HepG2 (cell line): ENCODE measurements at regions not wholly inside any gene's neighbourhood (a gene's known extent, or its start where the extent isn't known, plus 50 kb on each side); places are given as distances from the start of the nearest gene placed in this dataset.

Source experiments
- ATAC-seq: fragments of 200-7000 bp; cut with Tn5 transposase; 3 replicates; pipeline ENCODE4 v1.9.1; 2020; ENCODE audit warnings: mild to moderate bottlenecking, moderate library complexity
- BruUV-seq: library from RNA; stranded (reverse); fragments of 400-500 nt; replicated peaks from 2 replicates; lab custom pipeline; 2021; lab: Mats Ljungman, UMichigan
- CTCF ChIA-PET: fragments of 300-600 bp; formaldehyde crosslinking; extraction: SDS; loops from one replicate; lab custom pipeline; 2021; ENCODE audit warnings: low total read pairs, inconsistent platforms, low intra/inter-chr PET ratio; lab: Yijun Ruan, JAX
- POLR2A ChIA-PET: fragments of 350-600 bp; sonication (Branson Sonifier 250); formaldehyde crosslinking; loops from one replicate; lab custom pipeline; 2020; ENCODE audit warnings: antibody characterized with exemption, inconsistent platforms; lab: Yijun Ruan, JAX
- DNase-seq: peaks from one replicate; pipeline ENCODE4 v3.0.0-alpha.2; 2015; ENCODE audit warnings: low spot score
- FAIRE-seq: peaks from 3 replicates; lab custom pipeline; 2011; peaks lifted over from hg19 to GRCh38; lab: Jason Lieb, UNC
- H2AFZ ChIP-seq: one replicate; pipeline ENCODE4 v1.6.1; 2011; ENCODE audit warnings: low read length, inconsistent platforms
- H3K27ac ChIP-seq: fragments of 300-600 bp; 3 replicates; pipeline ENCODE4 v1.8.0; 2011; ENCODE audit warnings: mixed run types, mild to moderate bottlenecking, mixed read lengths, low read length, inconsistent platforms; ENCODE audit not compliant: insufficient read depth; ENCODE audit errors: extremely low read length
- H3K27me3 ChIP-seq, 2 experiments: fragments of 200-600 bp in 1 of 2; 2 replicates in 1 of 2; 3 replicates in 1 of 2; pipeline versions ENCODE4 v1.6.0 to v1.8.0; 2011; ENCODE audit warnings: low read length in 2 of 2, mild to moderate bottlenecking in 2 of 2, moderate library complexity in 2 of 2, inconsistent platforms in 1 of 2; ENCODE audit not compliant: insufficient read depth in 2 of 2, control insufficient read depth in 1 of 2
- H3K36me3 ChIP-seq, 2 experiments: fragments of 200-600 bp in 1 of 2; replicated peaks in 1 of 2; 2 replicates in 1 of 2; 3 replicates in 1 of 2; pipeline versions ENCODE4 v1.5.1 to v1.8.0; 2011; ENCODE audit warnings: low read length in 2 of 2, inconsistent platforms in 1 of 2; ENCODE audit not compliant: insufficient read depth in 2 of 2, control insufficient read depth in 1 of 2
- H3K4me1 ChIP-seq: 2 replicates; pipeline ENCODE4 v1.5.1; 2012; ENCODE audit warnings: low read length, inconsistent platforms; ENCODE audit not compliant: insufficient read depth
- H3K4me2 ChIP-seq: 2 replicates; pipeline ENCODE4 v1.6.0; 2011; ENCODE audit warnings: low read depth, low read length, inconsistent platforms
- H3K4me3 ChIP-seq, 3 experiments: fragments of 200-600 bp in 1 of 3; sonication (generic), shearing (Covaris generic) in 1 of 3; replicated peaks in 1 of 3; 2 replicates each; pipeline ENCODE4 v1.5.1; 2011 to 2016; ENCODE audit warnings: low read length in 3 of 3, inconsistent platforms in 2 of 3, low read depth in 2 of 3, mild to moderate bottlenecking in 2 of 3, control low read depth in 1 of 3, mixed read lengths in 1 of 3; ENCODE audit not compliant: insufficient read depth in 1 of 3
- H3K79me2 ChIP-seq: one replicate; pipeline ENCODE4 v1.6.1; 2011; ENCODE audit warnings: low read length, inconsistent platforms; ENCODE audit not compliant: insufficient read depth
- H3K9ac ChIP-seq: 2 replicates; pipeline ENCODE4 v1.6.0; 2011; ENCODE audit warnings: mild to moderate bottlenecking, low read depth, low read length, inconsistent platforms; ENCODE audit not compliant: insufficient read depth
- H3K9me3 ChIP-seq: 2 replicates; pipeline ENCODE4 v1.5.1; 2012; ENCODE audit warnings: mild to moderate bottlenecking, low read length
- H4K20me1 ChIP-seq: 2 replicates; pipeline ENCODE4 v1.6.0; 2011; ENCODE audit warnings: inconsistent platforms, mild to moderate bottlenecking, low read length, moderate library complexity; ENCODE audit not compliant: insufficient read depth
- HIC2 ChIP-seq: sonication (generic); formaldehyde crosslinking; IDR thresholded peaks from 2 replicates; pipeline ENCODE4 v1.9.0; 2022; ENCODE audit warnings: low read depth, missing genetic modification reagents
- MEIS2 ChIP-seq: sonication (generic); formaldehyde crosslinking; IDR thresholded peaks from 2 replicates; pipeline ENCODE4 v1.9.0; 2021; ENCODE audit warnings: mild to moderate bottlenecking, missing genetic modification reagents
- MTF1 ChIP-seq: sonication (generic); formaldehyde crosslinking; IDR thresholded peaks from 2 replicates; pipeline ENCODE4 v1.5.0; 2020; ENCODE audit warnings: missing genetic modification reagents
- PBX2 ChIP-seq: IDR thresholded peaks from 2 replicates; pipeline ENCODE4 v1.6.1; 2016; ENCODE audit warnings: control low read depth
- POLR2A ChIP-seq, 2 experiments: IDR thresholded peaks; 2 replicates each; pipeline ENCODE4 v1.6.1; 2011; ENCODE audit warnings: low read depth in 2 of 2, low read length in 2 of 2, mild to moderate bottlenecking in 1 of 2, moderate library complexity in 1 of 2; ENCODE audit not compliant: insufficient read depth in 1 of 2
- PRPF4 ChIP-seq: fragments of 200-400 bp; formaldehyde crosslinking; IDR thresholded peaks from 2 replicates; pipeline ENCODE4 v1.6.1; 2016; ENCODE audit warnings: low read length, low read depth; ENCODE audit not compliant: poor library complexity, severe bottlenecking
- SKIL ChIP-seq: sonication (generic); formaldehyde crosslinking; IDR thresholded peaks from 2 replicates; pipeline ENCODE4 v1.8.0; 2022; ENCODE audit warnings: missing genetic modification reagents, mild to moderate bottlenecking, moderate library complexity, borderline replicate concordance
- YEATS4 ChIP-seq: sonication (generic); formaldehyde crosslinking; IDR thresholded peaks from 2 replicates; pipeline ENCODE4 v1.4.0; 2020; ENCODE audit warnings: missing genetic modification reagents, borderline replicate concordance
- ZNF280B ChIP-seq: sonication (generic); formaldehyde crosslinking; IDR thresholded peaks from 2 replicates; pipeline ENCODE4 v1.5.0; 2020; ENCODE audit warnings: missing genetic modification reagents, mild to moderate bottlenecking, borderline replicate concordance
- ZNF383 ChIP-seq: sonication (generic); formaldehyde crosslinking; IDR thresholded peaks from 2 replicates; pipeline ENCODE4 v1.4.0; 2020; ENCODE audit warnings: missing genetic modification reagents, mild to moderate bottlenecking, borderline replicate concordance
- ZSCAN25 ChIP-seq: sonication (generic); formaldehyde crosslinking; IDR thresholded peaks from 2 replicates; pipeline ENCODE4 v1.8.0; 2022; ENCODE audit warnings: mild to moderate bottlenecking, missing genetic modification reagents
- WGBS: methylation state at CpG from one replicate; pipeline ENCODE4 v1.1.6; 2017; ENCODE audit warnings: low lambda C conversion rate; 5-methylcytosine and 5-hydroxymethylcytosine counted together
- in situ Hi-C: cut with HindIII; loops from 2 replicates; pipeline ENCODE4 v1.10.0; 2017; ENCODE audit warnings: low pct_unique_long_range_greater_than_20kb; ENCODE audit not compliant: extremely low pct_ligation_motif_present
- intact Hi-C: fragments of 100-400 bp; cut with micrococcal nuclease; formaldehyde crosslinking; loops from one replicate; pipeline ENCODE4 v1.10.0; 2022; ENCODE audit not compliant: unreplicated experiment

- POLR2A ChIA-PET = no interaction called here
- H3K4me1 ChIP-seq = peaks cover 10% of the 10 kb centered on the region
- FAIRE-seq (no peak), DNase-seq (no peak), ATAC-seq (no peak)
- H3K36me3 ChIP-seq = no peaks in the 10 kb centered on the region
- H3K27me3 ChIP-seq = 0 out of 5 replicates have a peak, but pooled peaks cover 0 to 3% of the 10 kb centered on the region in 2 experiments
- H3K27ac ChIP-seq = no peak overlapping the region
- H3K9ac ChIP-seq = no peak overlapping the region
- H3K4me3 ChIP-seq = no peak overlapping the region
- WGBS = 5% methylated on average over 2 of the region's 2 CpGs
- H3K9me3 ChIP-seq = no peaks in the 10 kb centered on the region
- no peaks in the 10 kb centered on the region for H4K20me1 ChIP-seq
- no TSS peak for BruUV-seq
- CTCF ChIA-PET = no interaction called here
- H3K4me2 ChIP-seq = no peak overlapping the region
- intact Hi-C loops = no loop called here
- H3K79me2 ChIP-seq = no peaks in the 10 kb centered on the region
- no peak overlapping the region for H2AFZ ChIP-seq
- TF ChIP-seq PRPF4 (no peak), ZSCAN25 (CRISPR knock-in tag) (no peak), MEIS2 (CRISPR knock-in tag) (no peak), YEATS4 (CRISPR knock-in tag) (no peak), SKIL (CRISPR knock-in tag) (no peak)
- TF ChIP-seq, all 625 proteins: peak for 0
- in situ Hi-C loops = no loop called here
These were observed 219.7 kb downstream of the WNT5A start for GRCh38 chr3:55267206-55267930.

- BruUV-seq = no TSS peak
- Histone ChIP-seq H3K27ac (no peak overlapping the region), H3K4me2 (no peak overlapping the region), H3K79me2 (no peaks in the 10 kb centered on the region), H4K20me1 (no peaks in the 10 kb centered on the region), H2AFZ (no peak overlapping the region), H3K4me1 (no peaks in the 10 kb centered on the region), H3K4me3 (no peak overlapping the region), H3K9me3 (no peaks in the 10 kb centered on the region), H3K36me3 (no peaks in the 10 kb centered on the region), H3K27me3 (0 out of 5 replicates have a peak, but pooled peaks cover 0 to 3% of the 10 kb centered on the region in 2 experiments), H3K9ac (no peak overlapping the region)
- TF ChIP-seq HIC2 (CRISPR knock-in tag) (no peak), ZNF280B (CRISPR knock-in tag) (no peak), ZNF383 (CRISPR knock-in tag) (no peak), PBX2 (CRISPR knock-in tag) (no peak), POLR2A (IDR thresholded peaks at IDR 0.05; ENCODE audit: insufficient read depth in 1 of 2, low read depth in 2 of 2, low read length in 2 of 2) (no peak), MTF1 (no peak)
- ATAC-seq (no peak), FAIRE-seq (no peak), DNase-seq (no peak)
- in situ Hi-C loops = no loop called here
- 0% methylated on average over 3 of the region's 3 CpGs for WGBS
- ChIA-PET POLR2A (no interaction called here), CTCF (no interaction called here)
- intact Hi-C loops = no loop called here
These were observed 222.2 kb downstream of the WNT5A start for GRCh38 chr3:55264919-55265318.
